SU-DHL-6 (cell line): ENCODE measurements at regions not wholly inside any gene's neighbourhood (a gene's known extent, or its start where the extent isn't known, plus 50 kb on each side); places are given as distances from the start of the nearest gene placed in this dataset.

Source experiments
- CTCF ChIP-seq: fragments of 200-600 bp; sonication (generic); IDR thresholded peaks from one replicate; pipeline ENCODE4 v1.5.1; 2017; ENCODE audit warnings: antibody characterized with exemption, mild to moderate bottlenecking, low read length, moderate library complexity; ENCODE audit not compliant: insufficient read depth, poor library complexity, severe bottlenecking
- EZH2phosphoT487 ChIP-seq: fragments of 200-600 bp; sonication (generic), shearing (Covaris generic); conservative IDR thresholded peaks from 2 replicates; pipeline ENCODE4 v1.6.1; 2018; ENCODE audit warnings: mild to moderate bottlenecking, antibody characterized with exemption, low read length, moderate library complexity, mixed read lengths

- no peak for TF ChIP-seq CTCF
- no peak for TF ChIP-seq EZH2phosphoT487
These were observed 246.8 kb upstream of the KIRREL3 start for GRCh38 chr11:127247261-127247851.
